ENCODE measurements at regions not wholly inside any gene's neighbourhood (a gene's known extent, or its start where the extent isn't known, plus 50 kb on each side); places are given as distances from the start of the nearest gene placed in this dataset.

DNA sequence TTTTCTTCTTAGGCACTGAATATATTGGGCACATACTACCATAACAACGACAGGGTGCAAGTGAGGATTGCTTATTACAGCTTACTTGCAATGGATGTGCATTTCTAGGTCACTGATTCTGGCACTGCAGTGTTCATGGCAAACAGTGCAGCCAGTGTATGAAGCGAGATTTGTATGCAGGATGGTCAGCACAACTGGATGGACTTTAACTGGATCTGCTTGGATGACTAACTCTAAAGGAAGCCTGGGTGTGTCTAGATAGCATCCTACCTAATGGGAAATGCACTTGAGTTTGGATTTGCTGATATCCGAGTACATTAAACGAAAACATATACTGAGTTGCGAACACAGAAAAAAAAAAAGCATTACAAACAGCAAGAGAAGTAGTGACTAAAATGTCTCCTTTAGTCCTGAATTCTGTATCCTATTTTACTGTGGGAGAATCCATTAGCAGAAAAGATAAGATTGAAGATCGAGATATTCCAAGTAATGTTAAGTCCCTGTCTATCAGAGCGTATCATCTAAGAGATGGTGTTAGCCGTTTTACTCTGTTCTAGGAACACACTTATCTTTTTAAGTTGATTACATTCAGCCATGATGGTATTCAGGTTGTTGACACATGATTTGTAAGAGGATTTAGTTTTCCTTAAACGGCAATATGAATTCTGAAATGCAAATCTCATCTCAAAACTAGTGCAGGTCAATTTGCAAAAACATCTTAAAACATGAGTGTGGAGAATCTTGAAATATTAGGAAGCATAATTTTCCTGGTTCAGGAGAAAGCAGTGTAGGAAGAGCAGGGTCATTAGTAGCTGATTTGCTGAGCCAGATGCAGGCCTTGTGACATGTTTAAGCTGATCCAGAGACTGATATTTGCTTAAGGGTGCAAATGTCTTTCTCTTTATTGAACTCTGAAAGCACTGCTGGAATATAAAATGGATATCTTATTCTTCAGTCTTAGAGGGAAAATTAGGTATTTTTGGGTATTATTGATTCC, 142.6 kb upstream of the CPHXL start:
- Histone ChIP-seq H4K20me1 (replicated peaks; ENCODE audit: insufficient read depth) (no peaks in the 10 kb centered on the region; the same call in none of the 2 replicates), H3K4me3 (no peak overlapping the region), H3K36me3 (ENCODE audit: insufficient read depth) (no peaks in the 10 kb centered on the region), H3K27ac (ENCODE audit: low read depth) (no peak overlapping the region), H3K27me3 (ENCODE audit: insufficient read depth) (no peaks in the 10 kb centered on the region; the same call in none of the 2 replicates), H3F3A (replicated peaks; ENCODE audit: low read depth) (no peaks in the 10 kb centered on the region), H3K4me1 (ENCODE audit: insufficient read depth) (0 out of 2 replicates have a peak, but pooled peaks cover 3% of the 10 kb centered on the region), H3K4me2 (no peak overlapping the region), H3K9me2 (ENCODE audit: insufficient read depth) (no peaks in the 10 kb centered on the region; the same call in 1 of the 2 replicates), H2AFZ (no peak overlapping the region), H3K79me2 (replicated peaks; ENCODE audit: insufficient read depth) (no peaks in the 10 kb centered on the region)
- Mint-ChIP-seq H3K27me3 (ENCODE audit: insufficient read depth, low read depth, poor library complexity) (peaks cover 1% of the 10 kb centered on the region), H3K36me3 (ENCODE audit: low read depth) (peaks cover 3% of the 10 kb centered on the region; the same call in 1 of the 3 replicates), H3K9me3 (peaks cover 58% of the 10 kb centered on the region), H3K4me1 (no peaks in the 10 kb centered on the region), H3K27ac (no peak overlapping the region), H3K4me3 (no peak overlapping the region)
- DNase-seq (ENCODE audit: low spot score): no peak
- no peak for ATAC-seq
- TF ChIP-seq ZNF331 (CRISPR knock-in tag; IDR thresholded peaks at IDR 0.05; ENCODE audit: low read depth) (no peak), ETS1 (IDR thresholded peaks at IDR 0.05) (no peak), NANOG (IDR thresholded peaks at IDR 0.05; ENCODE audit: borderline replicate concordance) (no peak), EZH2phosphoT487 (IDR thresholded peaks at IDR 0.05; ENCODE audit: unreplicated experiment) (no peak), ZNF462 (CRISPR knock-in tag; IDR thresholded peaks at IDR 0.05) (no peak), ZNF114 (CRISPR knock-in tag; IDR thresholded peaks at IDR 0.05) (no peak), EZH2 (IDR thresholded peaks at IDR 0.05; ENCODE audit: low read depth, unreplicated experiment) (no peak), POLR2AphosphoS5 (IDR thresholded peaks at IDR 0.05; ENCODE audit: low read depth) (no peak), JUNB (IDR thresholded peaks at IDR 0.05; ENCODE audit: unreplicated experiment) (no peak), CREB1 (CRISPR knock-in tag; IDR thresholded peaks at IDR 0.05; ENCODE audit: low read depth) (no peak), CTCF (conservative IDR thresholded peaks at IDR 0.05; ENCODE audit: low read depth in 2 of 2) (no peak), STAT1 (IDR thresholded peaks at IDR 0.05; ENCODE audit: unreplicated experiment) (no peak)
- TF ChIP-seq, protein P1, sequence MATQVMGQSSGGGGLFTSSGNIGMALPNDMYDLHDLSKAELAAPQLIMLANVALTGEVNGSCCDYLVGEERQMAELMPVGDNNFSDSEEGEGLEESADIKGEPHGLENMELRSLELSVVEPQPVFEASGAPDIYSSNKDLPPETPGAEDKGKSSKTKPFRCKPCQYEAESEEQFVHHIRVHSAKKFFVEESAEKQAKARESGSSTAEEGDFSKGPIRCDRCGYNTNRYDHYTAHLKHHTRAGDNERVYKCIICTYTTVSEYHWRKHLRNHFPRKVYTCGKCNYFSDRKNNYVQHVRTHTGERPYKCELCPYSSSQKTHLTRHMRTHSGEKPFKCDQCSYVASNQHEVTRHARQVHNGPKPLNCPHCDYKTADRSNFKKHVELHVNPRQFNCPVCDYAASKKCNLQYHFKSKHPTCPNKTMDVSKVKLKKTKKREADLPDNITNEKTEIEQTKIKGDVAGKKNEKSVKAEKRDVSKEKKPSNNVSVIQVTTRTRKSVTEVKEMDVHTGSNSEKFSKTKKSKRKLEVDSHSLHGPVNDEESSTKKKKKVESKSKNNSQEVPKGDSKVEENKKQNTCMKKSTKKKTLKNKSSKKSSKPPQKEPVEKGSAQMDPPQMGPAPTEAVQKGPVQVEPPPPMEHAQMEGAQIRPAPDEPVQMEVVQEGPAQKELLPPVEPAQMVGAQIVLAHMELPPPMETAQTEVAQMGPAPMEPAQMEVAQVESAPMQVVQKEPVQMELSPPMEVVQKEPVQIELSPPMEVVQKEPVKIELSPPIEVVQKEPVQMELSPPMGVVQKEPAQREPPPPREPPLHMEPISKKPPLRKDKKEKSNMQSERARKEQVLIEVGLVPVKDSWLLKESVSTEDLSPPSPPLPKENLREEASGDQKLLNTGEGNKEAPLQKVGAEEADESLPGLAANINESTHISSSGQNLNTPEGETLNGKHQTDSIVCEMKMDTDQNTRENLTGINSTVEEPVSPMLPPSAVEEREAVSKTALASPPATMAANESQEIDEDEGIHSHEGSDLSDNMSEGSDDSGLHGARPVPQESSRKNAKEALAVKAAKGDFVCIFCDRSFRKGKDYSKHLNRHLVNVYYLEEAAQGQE (IDR thresholded peaks at IDR 0.05; ENCODE audit: unreplicated experiment): no peak

Measured in GM23338 (cell line).